K562 (cell line): ENCODE measurements at regions not wholly inside any gene's neighbourhood (a gene's known extent, or its start where the extent isn't known, plus 50 kb on each side); places are given as distances from the start of the nearest gene placed in this dataset.

Source experiments
- ATAC-seq: fragments of 200-7000 bp; cut with Tn5 transposase; 3 replicates; pipeline ENCODE4 v1.9.1; 2020; ENCODE audit warnings: moderate library complexity
- BruUV-seq: library from RNA; stranded (reverse); fragments of 400-500 nt; replicated peaks from 2 replicates; lab custom pipeline; 2021; lab: Mats Ljungman, UMichigan
- CTCF ChIA-PET: fragments of 300-600 bp; formaldehyde crosslinking; extraction: SDS; loops from one replicate; lab custom pipeline; 2021; ENCODE audit warnings: low intra/inter-chr PET ratio; lab: Yijun Ruan, JAX
- POLR2A ChIA-PET: fragments of 300-600, 350-650 bp; sonication (Branson Sonifier 250); formaldehyde crosslinking; extraction: SDS; loops from one replicate; lab custom pipeline; 2021; ENCODE audit warnings: antibody characterized with exemption, inconsistent platforms; lab: Yijun Ruan, JAX
- DNase-seq, 4 experiments: peaks; one replicate each; pipeline versions ENCODE4 v3.0.0 to v3.0.0-alpha.2; 2011 to 2018; ENCODE audit warnings: low spot score in 3 of 4, mixed read lengths in 3 of 4; ENCODE audit errors: extremely low read depth in 1 of 4
- FAIRE-seq: peaks from 2 replicates; lab custom pipeline; 2011; peaks lifted over from hg19 to GRCh38; lab: Jason Lieb, UNC
- H2AFZ ChIP-seq: 2 replicates; pipeline ENCODE4 v1.6.0; 2011; ENCODE audit warnings: low read depth, low read length, control low read depth, inconsistent platforms
- H3K27ac ChIP-seq: fragments of 200-600 bp; 3 replicates; pipeline ENCODE4 v1.8.0; 2011; ENCODE audit warnings: low read depth, mild to moderate bottlenecking, control low read depth, inconsistent platforms, low read length, moderate library complexity, mixed read lengths; ENCODE audit errors: extremely low read depth
- H3K27me3 ChIP-seq, 2 experiments: fragments of 300-600 bp in 1 of 2; 2 replicates in 1 of 2; 3 replicates in 1 of 2; pipeline versions ENCODE4 v1.6.0 to v1.8.0; 2011; ENCODE audit warnings: inconsistent platforms in 2 of 2, low read length in 2 of 2, mild to moderate bottlenecking in 1 of 2, mixed read lengths in 1 of 2, moderate library complexity in 1 of 2; ENCODE audit not compliant: control insufficient read depth in 2 of 2, insufficient read depth in 2 of 2
- H3K36me3 ChIP-seq: fragments of 300-600 bp; 3 replicates; pipeline ENCODE4 v1.8.0; 2011; ENCODE audit warnings: mild to moderate bottlenecking, low read length, inconsistent platforms; ENCODE audit not compliant: control insufficient read depth, insufficient read depth
- H3K4me1 ChIP-seq, 2 experiments: fragments of 200-600 bp in 1 of 2; replicated peaks in 1 of 2; 2 replicates in 1 of 2; 3 replicates in 1 of 2; pipeline versions ENCODE4 v1.5.1 to v1.8.0; 2011; ENCODE audit warnings: inconsistent platforms in 2 of 2, low read length in 2 of 2, mild to moderate bottlenecking in 1 of 2, mixed read lengths in 1 of 2, moderate library complexity in 1 of 2; ENCODE audit not compliant: control insufficient read depth in 2 of 2, insufficient read depth in 2 of 2
- H3K4me2 ChIP-seq: 2 replicates; pipeline ENCODE4 v1.6.1; 2011; ENCODE audit warnings: low read length, control low read depth, inconsistent platforms, mixed read lengths; ENCODE audit not compliant: insufficient read depth
- H3K4me3 ChIP-seq: fragments of 200-600 bp; sonication (generic), shearing (Covaris generic); 2 replicates; pipeline ENCODE4 v1.5.1; 2016; ENCODE audit warnings: control low read depth, inconsistent platforms
- H3K79me2 ChIP-seq: fragments of 200-600 bp; 3 replicates; pipeline ENCODE4 v1.8.0; 2011; ENCODE audit warnings: low read length, inconsistent platforms; ENCODE audit not compliant: control insufficient read depth, insufficient read depth
- H3K9ac ChIP-seq, 2 experiments: 2 replicates each; pipeline versions ENCODE4 v1.6.0 to v1.6.1; 2011; ENCODE audit warnings: low read depth in 2 of 2, low read length in 2 of 2, control low read depth in 1 of 2, inconsistent platforms in 1 of 2, mild to moderate bottlenecking in 1 of 2, mixed read lengths in 1 of 2; ENCODE audit not compliant: insufficient read depth in 1 of 2
- H3K9me1 ChIP-seq: one replicate; pipeline ENCODE4 v1.6.0; 2011; ENCODE audit warnings: inconsistent platforms, mild to moderate bottlenecking, low read length, moderate library complexity; ENCODE audit not compliant: control insufficient read depth, insufficient read depth
- H3K9me3 ChIP-seq: replicated peaks from 2 replicates; pipeline ENCODE4 v1.5.1; 2011; ENCODE audit warnings: low read depth, low read length, inconsistent platforms; ENCODE audit not compliant: control insufficient read depth, insufficient read depth
- H4K20me1 ChIP-seq: replicated peaks from 2 replicates; pipeline ENCODE4 v1.6.1; 2011; ENCODE audit warnings: low read length, inconsistent platforms, mixed read lengths; ENCODE audit not compliant: control insufficient read depth, insufficient read depth
- ILF3 ChIP-seq: fragments of 450-650 bp; IDR thresholded peaks from 2 replicates; pipeline ENCODE4 v1.6.1; 2018; ENCODE audit warnings: antibody characterized with exemption, mild to moderate bottlenecking, moderate library complexity, borderline replicate concordance
- MIER1 ChIP-seq: fragments of 450-650 bp; IDR thresholded peaks from 2 replicates; pipeline ENCODE4 v1.6.1; 2016; ENCODE audit warnings: antibody characterized with exemption, mild to moderate bottlenecking, low read depth
- MTA1 ChIP-seq: fragments of 450-650 bp; IDR thresholded peaks from 2 replicates; pipeline ENCODE4 v1.6.1; 2017; ENCODE audit warnings: borderline replicate concordance
- MYBL2 ChIP-seq, 2 experiments: fragments of 450-650 bp in 1 of 2; sonication (generic) in 1 of 2; formaldehyde crosslinking in 1 of 2; IDR thresholded peaks; 2 replicates each; pipeline versions ENCODE4 v1.6.1 to v1.8.1; 2017 to 2022; ENCODE audit warnings: borderline replicate concordance in 1 of 2, inconsistent platforms in 1 of 2, low read depth in 1 of 2, mild to moderate bottlenecking in 1 of 2, missing genetic modification reagents in 1 of 2, moderate library complexity in 1 of 2
- NELFE ChIP-seq: IDR thresholded peaks from 2 replicates; pipeline ENCODE4 v1.6.1; 2011; ENCODE audit warnings: mild to moderate bottlenecking; ENCODE audit not compliant: insufficient read depth, insufficient read length
- NR3C1 ChIP-seq: sonication (generic); formaldehyde crosslinking; IDR thresholded peaks from 2 replicates; pipeline ENCODE4 v1.8.1; 2022; ENCODE audit warnings: missing genetic modification reagents
- POU5F1 ChIP-seq: fragments of 150-350 bp; IDR thresholded peaks from 2 replicates; pipeline ENCODE4 v1.6.1; 2014; ENCODE audit warnings: borderline replicate concordance, low read length, low read depth, mild to moderate bottlenecking; ENCODE audit not compliant: partially characterized antibody
- PTBP1 ChIP-seq: fragments of 200-400 bp; formaldehyde crosslinking; IDR thresholded peaks from 2 replicates; pipeline ENCODE4 v1.6.1; 2017; ENCODE audit warnings: low read depth, low read length
- SP2 ChIP-seq: IDR thresholded peaks from 2 replicates; pipeline ENCODE4 v1.6.1; 2011; ENCODE audit warnings: mild to moderate bottlenecking, low read depth, low read length, moderate library complexity; ENCODE audit not compliant: poor library complexity, severe bottlenecking; ENCODE audit errors: extremely low read depth
- STAT5A ChIP-seq: IDR thresholded peaks from 2 replicates; pipeline ENCODE4 v1.6.1; 2012; ENCODE audit warnings: low read length, inconsistent platforms, borderline replicate concordance
- TRIM28 ChIP-seq: fragments of 450-650 bp; IDR thresholded peaks from 2 replicates; pipeline ENCODE4 v1.6.1; 2017
- ZBED1 ChIP-seq: IDR thresholded peaks from 2 replicates; pipeline ENCODE4 v1.6.1; 2014
- WGBS: fragments of 100-300 bp; shearing (Covaris generic); methylation state at CpG from one replicate; pipeline ENCODE4 v1.1.6; 2016; ENCODE audit warnings: low coverage, mixed read lengths; ENCODE audit not compliant: insufficient coverage; ENCODE audit errors: missing lambda C conversion rate; 5-methylcytosine and 5-hydroxymethylcytosine counted together
- in situ Hi-C: fragments of 300-500 bp; cut with MboI; formaldehyde crosslinking; loops from 4 replicates; pipeline ENCODE4 v1.15.0; 2018; ENCODE audit warnings: inconsistent platforms, mixed read lengths
- intact Hi-C: fragments of 100-400 bp; cut with micrococcal nuclease; formaldehyde crosslinking; loops from 2 replicates; pipeline ENCODE4 v1.14.2; 2022
- TF ChIP-seq, protein P1 (sequence below): fragments of 450-650 bp; IDR thresholded peaks from 2 replicates; pipeline ENCODE4 v1.6.1; 2018; ENCODE audit warnings: mild to moderate bottlenecking, low read depth; ENCODE audit not compliant: partially characterized antibody

- in situ Hi-C loops (no loop called here), intact Hi-C loops (no loop called here)
- H3K4me3 ChIP-seq = no peak overlapping the region
- ATAC-seq (peak; percentile 74), DNase-seq (peak in 1 of 4 experiments; percentile 9), FAIRE-seq (no peak)
- H3K27ac ChIP-seq = peak overlapping the region; percentile 80
- 10% methylated on average over 4 of the region's 4 CpGs for WGBS
- H3K36me3 ChIP-seq = no peaks in the 10 kb centered on the region
- POLR2A ChIA-PET = no interaction called here
- no peak for TF ChIP-seq PTBP1
- TF ChIP-seq ILF3 = no peak
- no peak for TF ChIP-seq NELFE
- TF ChIP-seq, protein P1, sequence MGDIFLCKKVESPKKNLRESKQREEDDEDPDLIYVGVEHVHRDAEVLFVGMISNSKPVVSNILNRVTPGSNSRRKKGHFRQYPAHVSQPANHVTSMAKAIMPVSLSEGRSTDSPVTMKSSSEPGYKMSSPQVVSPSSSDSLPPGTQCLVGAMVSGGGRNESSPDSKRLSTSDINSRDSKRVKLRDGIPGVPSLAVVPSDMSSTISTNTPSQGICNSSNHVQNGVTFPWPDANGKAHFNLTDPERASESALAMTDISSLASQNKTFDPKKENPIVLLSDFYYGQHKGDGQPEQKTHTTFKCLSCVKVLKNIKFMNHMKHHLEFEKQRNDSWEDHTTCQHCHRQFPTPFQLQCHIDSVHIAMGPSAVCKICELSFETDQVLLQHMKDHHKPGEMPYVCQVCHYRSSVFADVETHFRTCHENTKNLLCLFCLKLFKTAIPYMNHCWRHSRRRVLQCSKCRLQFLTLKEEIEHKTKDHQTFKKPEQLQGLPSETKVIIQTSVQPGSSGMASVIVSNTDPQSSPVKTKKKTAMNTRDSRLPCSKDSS = no peak
- no peak for TF ChIP-seq ZBED1
- no peak for TF ChIP-seq STAT5A
- TF ChIP-seq NR3C1 (CRISPR knock-in tag) = no peak
- no peak for TF ChIP-seq MTA1
- TF ChIP-seq MYBL2 (IDR thresholded peaks at IDR 0.05; ENCODE audit: low read depth) = no peak
- no peak for TF ChIP-seq MYBL2 (CRISPR knock-in tag; IDR thresholded peaks at IDR 0.05; ENCODE audit: borderline replicate concordance)
- TF ChIP-seq SP2 = no peak
- no peak for TF ChIP-seq TRIM28
- no peak for TF ChIP-seq POU5F1
- no peak for TF ChIP-seq MIER1
- CTCF ChIA-PET = no interaction called here
- no peaks in the 10 kb centered on the region for H3K9me1 ChIP-seq
- H3K9me3 ChIP-seq = no peaks in the 10 kb centered on the region
- no peaks in the 10 kb centered on the region for H3K79me2 ChIP-seq
- peak overlapping the region; percentile 79 for H2AFZ ChIP-seq
- H3K9ac ChIP-seq = no peak overlapping the region; a peak in 1 of 4 replicates
- no peaks in the 10 kb centered on the region for H3K27me3 ChIP-seq
- H4K20me1 ChIP-seq = no peaks in the 10 kb centered on the region
- no TSS peak for BruUV-seq
- H3K4me1 ChIP-seq = no peaks in the 10 kb centered on the region
- peak overlapping the region; percentile 31; the same call in 1 of the 2 replicates for H3K4me2 ChIP-seq
Measured at GRCh38 chr4:32191961-32192360, 1471.8 kb downstream of the PCDH7 start.
